Fibroblast of skin of back (primary cell): ENCODE measurements at regions not wholly inside any gene's neighbourhood (a gene's known extent, or its start where the extent isn't known, plus 50 kb on each side); places are given as distances from the start of the nearest gene placed in this dataset.

Experiments used
- DNase-seq: peaks from one replicate; pipeline ENCODE4 v3.0.0-alpha.2; 2013

DNA sequence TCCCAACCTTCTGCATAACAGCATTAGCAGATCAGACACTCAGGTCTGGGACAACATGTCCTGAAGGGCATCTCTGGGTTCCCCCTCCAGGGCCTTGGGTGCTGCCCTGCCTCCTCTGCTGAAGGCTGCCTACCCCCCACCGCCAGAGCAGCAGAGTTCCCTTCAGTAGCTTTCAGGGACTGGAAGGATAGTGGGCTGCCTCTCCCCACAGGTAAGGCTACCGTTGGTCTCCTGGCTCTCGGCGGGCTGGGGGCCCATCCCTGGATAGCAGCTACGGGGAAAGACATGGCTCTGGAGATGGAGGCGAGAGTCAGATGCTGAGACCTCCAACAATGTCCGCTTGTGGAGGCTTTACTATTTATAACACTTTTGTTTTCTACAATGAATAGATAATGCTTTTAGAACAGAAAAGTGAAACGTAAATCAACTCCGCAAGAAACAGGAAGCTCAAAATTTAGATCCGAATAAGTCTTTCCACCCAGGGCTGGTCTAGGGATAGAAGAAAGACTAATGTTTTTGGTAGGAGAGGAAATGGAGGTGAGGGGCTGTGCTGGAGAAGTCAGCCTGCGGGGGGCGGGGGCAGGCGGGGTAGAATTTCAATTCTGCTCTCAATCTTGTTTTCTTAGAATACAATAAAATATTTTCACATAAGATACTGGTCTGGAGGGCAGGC lies 58.4 kb downstream of the ARL4C start:
- no peak for DNase-seq

- DNase-seq: no peak
Observed at GRCh38 chr2:234437642-234438304, 59.1 kb downstream of the ARL4C start.

DNA sequence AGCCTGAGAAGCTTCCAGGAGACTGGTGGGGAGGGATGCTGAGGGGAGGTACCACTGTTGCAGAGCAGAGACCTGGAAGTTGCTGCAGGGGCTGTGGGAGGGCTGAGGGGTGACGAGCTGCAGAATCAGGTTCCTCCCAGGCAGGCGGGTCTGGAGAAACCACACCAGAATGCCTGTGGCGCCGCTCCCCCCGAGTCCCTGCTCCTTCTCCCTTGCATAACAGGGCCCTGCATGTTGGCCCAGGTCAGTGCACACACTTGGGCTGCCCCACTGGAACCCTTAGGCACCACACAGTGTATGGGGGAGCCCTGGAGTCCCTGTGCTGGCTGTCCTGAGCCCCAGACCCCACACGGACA lies 60.4 kb downstream of the ARL4C start:
- no peak for DNase-seq

- peak; percentile 42 for DNase-seq
Observed at GRCh38 chr2:234435836-234436481, 60.9 kb downstream of the ARL4C start.

DNA sequence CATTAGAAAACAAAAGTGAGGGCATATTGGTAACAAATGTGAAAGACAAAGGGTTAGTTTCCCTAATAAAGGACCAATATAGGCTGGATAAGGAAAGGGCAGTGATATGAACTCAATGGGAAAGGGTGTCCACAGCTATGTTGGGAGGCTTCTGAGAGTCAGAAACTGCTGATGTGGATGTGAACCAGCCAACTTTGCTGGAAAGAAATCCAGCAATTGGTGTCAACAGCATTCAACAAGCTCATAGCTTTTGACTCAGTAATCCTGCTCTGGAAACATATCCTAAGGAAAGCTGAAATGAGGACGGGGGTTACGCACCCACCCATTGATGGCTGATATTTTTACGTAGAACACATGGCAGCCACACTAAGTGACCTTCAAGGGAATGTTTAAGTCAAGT lies 63.7 kb downstream of the ARL4C start:
- no peak for DNase-seq

DNA sequence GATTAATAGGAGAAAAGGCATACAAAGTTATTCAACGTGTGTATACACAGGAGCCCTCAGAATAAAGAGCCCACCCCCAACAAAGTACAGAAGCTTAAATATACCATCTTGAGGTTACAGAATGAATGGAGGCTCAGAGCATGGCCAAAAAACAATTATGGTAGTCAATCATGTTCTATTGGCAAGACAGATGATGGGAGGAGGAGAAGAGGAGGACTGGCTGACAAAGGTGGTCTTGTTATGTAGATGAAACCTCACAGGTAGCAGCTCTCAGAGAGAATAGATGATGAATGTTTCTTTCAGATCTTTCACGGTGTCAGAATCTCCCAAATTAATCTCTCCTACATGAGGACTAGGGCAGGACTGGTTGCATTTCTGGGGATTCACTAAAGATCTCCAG lies 66.0 kb downstream of the ARL4C start:
- DNase-seq: no peak

DNA sequence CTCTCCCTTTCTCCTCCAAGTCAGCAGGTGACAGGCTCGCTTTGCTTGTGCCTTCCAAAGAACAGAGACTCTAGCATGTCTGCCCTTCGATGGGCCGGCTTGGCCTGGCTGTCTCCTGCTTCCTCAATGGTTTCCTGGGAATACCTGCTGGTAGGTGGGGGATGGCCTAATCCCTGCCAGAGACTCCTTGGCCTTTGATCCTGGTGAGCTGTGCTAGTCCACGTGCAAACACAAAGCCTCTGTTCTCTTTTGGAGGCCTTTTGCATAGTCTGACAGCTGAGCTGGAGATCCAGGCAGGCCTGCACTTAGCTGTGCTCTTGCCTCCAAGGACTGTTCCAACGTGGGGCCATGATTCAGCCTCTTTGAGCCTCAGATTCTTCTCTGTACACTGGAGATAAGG lies 67.6 kb downstream of the ARL4C start:
- DNase-seq: no peak

- peak; percentile 96 for DNase-seq
Observed at GRCh38 chr2:234427081-234428061, 69.5 kb downstream of the ARL4C start.

DNA sequence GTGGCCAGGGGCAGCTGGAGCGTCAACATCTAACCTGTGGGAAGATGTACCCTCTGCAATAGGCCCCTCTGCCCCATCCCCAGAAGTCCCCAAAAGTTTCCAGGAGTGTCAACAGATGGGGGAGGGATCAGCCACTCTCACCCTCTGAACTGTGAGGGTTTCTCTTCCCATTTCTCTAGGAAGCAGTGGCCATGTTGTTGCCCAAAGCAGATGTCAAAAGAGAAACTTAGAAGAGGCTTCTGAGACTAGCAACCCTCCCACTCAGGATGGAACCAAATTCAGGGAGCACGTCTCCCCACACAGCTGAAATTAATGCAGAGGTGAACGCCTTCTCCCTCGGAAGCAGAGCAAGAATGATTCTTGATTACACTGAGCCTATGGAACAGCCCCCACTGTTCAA lies 70.3 kb downstream of the ARL4C start:
- no peak for DNase-seq

GRCh38 chr2:234425639-234426603 lies 71.0 kb downstream of the ARL4C start:
- no peak for DNase-seq

DNA sequence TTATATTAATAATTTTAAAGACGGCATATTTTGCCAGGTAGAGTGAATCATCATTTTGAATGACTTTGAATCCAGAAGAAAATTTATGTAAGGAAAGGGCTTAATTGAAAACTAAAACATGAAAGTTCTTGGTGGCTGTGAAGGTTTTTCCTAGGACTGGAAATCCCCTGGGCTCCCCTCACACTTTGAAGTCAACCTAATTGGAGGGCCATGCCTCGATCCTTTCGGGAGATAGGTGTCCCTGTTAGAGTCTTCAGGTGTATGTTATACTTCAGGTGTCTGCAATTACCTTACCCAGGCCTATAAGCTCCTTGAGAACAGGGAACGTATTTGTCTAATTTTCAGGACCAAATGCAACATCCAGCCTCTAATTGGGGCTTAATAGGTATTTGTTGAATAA lies 73.0 kb downstream of the ARL4C start:
- DNase-seq: no peak

- no peak for DNase-seq
Observed at GRCh38 chr2:234422981-234423431, 73.9 kb downstream of the ARL4C start.

- peak; percentile 97 for DNase-seq
Observed at GRCh38 chr2:234422273-234422732, 74.6 kb downstream of the ARL4C start.

DNA sequence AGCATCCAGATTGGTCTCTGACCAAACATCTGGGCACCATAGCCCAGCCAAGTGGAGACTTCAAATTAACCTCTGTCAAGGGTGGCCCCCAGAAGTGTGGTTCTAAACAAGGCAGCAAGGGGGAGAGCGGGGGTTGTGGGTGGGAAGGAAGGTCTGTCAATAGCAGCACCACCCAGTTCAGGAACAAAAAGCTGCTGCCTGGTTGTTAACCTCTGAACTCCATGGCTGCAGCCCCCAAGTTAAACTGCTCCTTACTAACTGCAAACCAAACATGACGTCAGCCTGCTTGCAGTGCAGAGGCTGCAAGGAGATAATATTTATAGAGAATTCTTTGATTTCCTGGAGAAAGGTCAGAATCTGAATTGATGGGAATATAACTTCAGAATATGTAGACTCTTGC lies 76.5 kb downstream of the ARL4C start:
- no peak for DNase-seq

DNA sequence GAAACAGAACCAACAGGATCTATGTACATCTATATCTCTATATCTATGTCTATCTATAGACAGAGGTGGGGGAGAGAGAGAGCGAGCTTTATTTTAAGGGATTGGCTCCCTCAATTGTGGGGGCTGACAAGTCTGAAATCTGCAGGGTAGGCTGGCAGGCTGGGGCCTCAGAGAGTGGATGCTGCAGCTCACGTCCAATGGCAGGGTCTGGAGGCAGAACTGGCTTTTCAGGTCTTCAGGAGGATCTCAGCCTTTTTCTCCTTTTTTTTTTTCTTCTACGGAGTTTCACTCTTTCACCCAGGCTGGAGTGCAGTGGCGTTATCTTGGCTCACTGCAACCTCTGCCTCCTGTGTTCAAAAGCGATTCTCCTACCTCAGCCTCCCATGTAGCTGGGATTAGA lies 77.2 kb downstream of the ARL4C start:
- no peak for DNase-seq

DNA sequence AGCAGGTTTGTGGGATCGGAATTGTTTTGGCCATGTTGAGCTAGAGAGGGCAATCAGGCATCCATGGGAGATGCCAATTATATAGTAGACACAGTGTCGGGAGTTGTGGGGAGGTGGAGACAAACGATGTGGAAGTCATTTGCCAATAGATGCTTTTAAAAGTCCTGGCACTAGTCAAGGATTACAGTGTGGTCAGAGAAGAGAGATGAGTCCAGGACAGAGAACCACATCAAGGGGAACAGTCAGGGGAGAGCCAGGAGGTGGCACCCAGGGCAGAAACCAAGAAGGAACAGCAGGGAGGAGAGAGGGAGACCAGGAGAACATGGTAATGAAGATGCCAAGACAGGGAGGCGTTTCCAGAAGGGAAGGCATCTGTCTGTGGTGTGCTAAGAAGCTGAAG lies 81.2 kb downstream of the ARL4C start:
- DNase-seq: no peak

- DNase-seq: no peak
Observed at GRCh38 chr2:234414596-234414995, 82.3 kb downstream of the ARL4C start.

DNA sequence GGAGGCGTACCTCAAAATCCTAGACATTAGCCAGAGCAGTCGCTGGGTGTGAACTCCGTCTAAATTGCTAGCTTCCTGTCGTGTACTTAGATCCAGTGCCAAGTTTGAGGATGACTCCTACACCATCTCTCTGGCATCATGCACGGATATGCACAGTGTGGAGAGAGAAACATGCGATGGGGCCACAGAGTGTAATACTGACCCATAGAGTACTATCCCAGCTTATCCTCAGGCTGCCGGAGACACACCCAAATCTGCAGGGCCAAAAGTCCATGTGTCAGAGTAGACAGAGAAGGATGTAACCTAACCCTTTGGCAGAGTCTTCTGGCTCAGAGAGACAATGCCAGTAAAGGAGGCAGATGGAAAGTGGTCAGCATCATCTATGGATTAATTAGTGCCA lies 84.2 kb downstream of the ARL4C start:
- peak; percentile 72 for DNase-seq

DNA sequence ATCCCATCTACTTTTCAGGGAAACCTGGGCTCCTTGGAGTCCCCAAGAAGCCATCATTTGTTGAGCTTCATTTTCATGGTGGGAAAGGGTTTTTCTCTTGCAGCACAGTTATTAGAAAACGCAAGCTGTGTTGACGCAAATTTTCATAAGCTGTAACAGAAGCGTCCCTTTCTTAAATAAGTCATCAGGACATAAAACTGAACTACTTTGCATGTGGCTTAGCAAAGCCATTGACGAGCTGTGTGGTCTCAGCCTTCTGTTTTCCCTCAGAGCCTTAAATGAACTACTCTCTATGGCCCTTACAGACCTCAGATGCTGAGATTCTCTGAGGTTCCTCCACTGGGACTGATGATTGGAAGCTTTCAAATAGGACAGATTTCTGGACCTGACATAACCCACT lies 85.1 kb downstream of the ARL4C start:
- DNase-seq: no peak

DNA sequence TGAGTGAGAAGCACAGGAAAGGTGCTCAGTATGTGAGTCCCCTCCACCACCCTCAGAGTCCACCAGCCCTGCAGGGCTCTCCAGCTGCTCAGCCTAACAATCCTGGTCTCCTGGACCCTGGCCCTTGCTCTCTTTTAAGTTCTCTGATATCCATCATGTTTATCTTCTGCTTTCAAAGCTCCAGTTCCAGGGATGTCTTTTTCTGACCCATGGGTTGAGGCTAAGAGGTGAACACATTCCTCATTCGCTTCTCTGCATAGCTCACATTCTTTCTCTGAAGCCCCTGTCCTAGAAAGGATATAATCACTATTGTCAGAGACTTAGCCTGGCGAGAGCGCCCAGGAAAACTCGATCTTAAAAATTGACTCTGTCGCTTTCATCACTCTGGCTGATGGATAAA lies 86.4 kb downstream of the ARL4C start:
- DNase-seq: no peak

DNA sequence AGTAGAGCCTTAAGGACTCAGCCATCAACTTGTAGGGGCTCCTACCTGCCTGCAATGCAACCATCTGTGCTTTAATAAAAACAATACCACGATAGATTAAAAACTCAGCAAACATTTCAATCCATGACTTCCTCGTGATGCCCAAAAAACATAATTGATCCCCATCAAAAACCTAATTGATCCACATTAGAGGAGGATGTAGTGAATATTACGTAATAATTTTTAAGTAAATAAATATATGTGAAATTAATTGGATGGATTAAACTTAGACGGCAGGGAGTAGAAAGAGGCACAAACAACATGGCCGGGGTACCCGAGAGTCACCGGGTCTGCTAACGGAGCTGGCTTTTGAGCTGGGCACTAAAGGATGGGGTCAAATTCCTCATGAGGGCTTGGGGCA lies 87.3 kb downstream of the ARL4C start:
- no peak for DNase-seq

DNA sequence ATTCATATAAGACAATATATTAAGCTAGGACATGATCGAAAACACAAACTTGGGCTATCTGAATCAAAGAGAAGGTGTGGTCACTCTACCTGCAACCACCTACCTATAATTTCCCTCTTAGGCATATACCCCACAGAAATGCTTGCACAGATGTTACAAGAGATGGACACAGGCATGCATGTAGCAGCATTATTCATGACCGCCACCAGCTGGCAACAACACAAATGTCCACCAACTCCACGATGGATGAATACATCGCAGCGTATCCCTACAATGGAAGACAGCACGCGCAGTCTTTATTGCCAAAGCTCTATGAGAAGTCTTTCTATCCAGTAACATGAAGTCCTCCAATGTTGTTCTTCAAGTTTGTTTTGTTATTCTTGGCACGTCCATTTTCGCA lies 90.8 kb downstream of the ARL4C start:
- DNase-seq: no peak
